Panc1 (cell line): ENCODE measurements at regions not wholly inside any gene's neighbourhood (a gene's known extent, or its start where the extent isn't known, plus 50 kb on each side); places are given as distances from the start of the nearest gene placed in this dataset.

Experiments
- POLR2AphosphoS5 ChIP-seq: IDR thresholded peaks from 2 replicates; pipeline ENCODE4 v1.6.1; 2012; ENCODE audit warnings: mild to moderate bottlenecking, low read depth, low read length, moderate library complexity
- SIN3A ChIP-seq: IDR thresholded peaks from 2 replicates; pipeline ENCODE4 v1.6.1; 2012; ENCODE audit warnings: low read depth, mild to moderate bottlenecking, low read length, moderate library complexity, borderline replicate concordance; ENCODE audit not compliant: insufficient read depth
- TCF7L2 ChIP-seq: IDR thresholded peaks from 2 replicates; pipeline ENCODE4 v1.6.1; 2011; ENCODE audit warnings: mild to moderate bottlenecking, low read depth, low read length, inconsistent platforms
- TF ChIP-seq, protein P1 (sequence below): fragments of 450-650 bp; IDR thresholded peaks from 2 replicates; pipeline ENCODE4 v1.5.1; 2017; ENCODE audit warnings: mild to moderate bottlenecking
- TF ChIP-seq, protein P2 (sequence below), 2 experiments: IDR thresholded peaks; 2 replicates each; pipeline ENCODE4 v1.6.1; 2011 to 2012; ENCODE audit warnings: low read depth in 2 of 2, control low read depth in 1 of 2, low read length in 1 of 2, mild to moderate bottlenecking in 1 of 2, moderate library complexity in 1 of 2; ENCODE audit not compliant: insufficient read depth in 1 of 2

DNA sequence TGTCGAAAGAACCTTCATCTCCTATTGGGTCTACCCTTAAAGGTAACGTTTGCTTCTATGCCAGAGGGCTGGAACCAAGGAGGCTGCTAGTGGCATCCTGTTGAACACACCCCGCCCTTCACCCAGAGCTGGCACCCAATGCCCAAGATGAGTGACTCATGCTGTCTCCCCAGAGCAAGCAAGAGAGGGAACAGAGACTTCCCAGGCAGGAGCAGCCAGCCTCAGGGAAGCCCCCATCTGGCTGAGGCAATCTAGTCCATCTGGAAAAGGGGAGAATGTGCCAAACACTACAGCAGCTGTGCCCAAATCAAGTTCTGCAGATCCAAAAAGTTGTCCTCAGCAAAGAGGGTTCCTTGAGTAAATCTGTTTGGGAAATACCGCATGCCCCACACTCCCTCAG, 91.9 kb upstream of the TP53I11 start:
- TF ChIP-seq, protein P1, sequence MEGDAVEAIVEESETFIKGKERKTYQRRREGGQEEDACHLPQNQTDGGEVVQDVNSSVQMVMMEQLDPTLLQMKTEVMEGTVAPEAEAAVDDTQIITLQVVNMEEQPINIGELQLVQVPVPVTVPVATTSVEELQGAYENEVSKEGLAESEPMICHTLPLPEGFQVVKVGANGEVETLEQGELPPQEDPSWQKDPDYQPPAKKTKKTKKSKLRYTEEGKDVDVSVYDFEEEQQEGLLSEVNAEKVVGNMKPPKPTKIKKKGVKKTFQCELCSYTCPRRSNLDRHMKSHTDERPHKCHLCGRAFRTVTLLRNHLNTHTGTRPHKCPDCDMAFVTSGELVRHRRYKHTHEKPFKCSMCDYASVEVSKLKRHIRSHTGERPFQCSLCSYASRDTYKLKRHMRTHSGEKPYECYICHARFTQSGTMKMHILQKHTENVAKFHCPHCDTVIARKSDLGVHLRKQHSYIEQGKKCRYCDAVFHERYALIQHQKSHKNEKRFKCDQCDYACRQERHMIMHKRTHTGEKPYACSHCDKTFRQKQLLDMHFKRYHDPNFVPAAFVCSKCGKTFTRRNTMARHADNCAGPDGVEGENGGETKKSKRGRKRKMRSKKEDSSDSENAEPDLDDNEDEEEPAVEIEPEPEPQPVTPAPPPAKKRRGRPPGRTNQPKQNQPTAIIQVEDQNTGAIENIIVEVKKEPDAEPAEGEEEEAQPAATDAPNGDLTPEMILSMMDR, result no peak
- TF ChIP-seq, protein P2, sequence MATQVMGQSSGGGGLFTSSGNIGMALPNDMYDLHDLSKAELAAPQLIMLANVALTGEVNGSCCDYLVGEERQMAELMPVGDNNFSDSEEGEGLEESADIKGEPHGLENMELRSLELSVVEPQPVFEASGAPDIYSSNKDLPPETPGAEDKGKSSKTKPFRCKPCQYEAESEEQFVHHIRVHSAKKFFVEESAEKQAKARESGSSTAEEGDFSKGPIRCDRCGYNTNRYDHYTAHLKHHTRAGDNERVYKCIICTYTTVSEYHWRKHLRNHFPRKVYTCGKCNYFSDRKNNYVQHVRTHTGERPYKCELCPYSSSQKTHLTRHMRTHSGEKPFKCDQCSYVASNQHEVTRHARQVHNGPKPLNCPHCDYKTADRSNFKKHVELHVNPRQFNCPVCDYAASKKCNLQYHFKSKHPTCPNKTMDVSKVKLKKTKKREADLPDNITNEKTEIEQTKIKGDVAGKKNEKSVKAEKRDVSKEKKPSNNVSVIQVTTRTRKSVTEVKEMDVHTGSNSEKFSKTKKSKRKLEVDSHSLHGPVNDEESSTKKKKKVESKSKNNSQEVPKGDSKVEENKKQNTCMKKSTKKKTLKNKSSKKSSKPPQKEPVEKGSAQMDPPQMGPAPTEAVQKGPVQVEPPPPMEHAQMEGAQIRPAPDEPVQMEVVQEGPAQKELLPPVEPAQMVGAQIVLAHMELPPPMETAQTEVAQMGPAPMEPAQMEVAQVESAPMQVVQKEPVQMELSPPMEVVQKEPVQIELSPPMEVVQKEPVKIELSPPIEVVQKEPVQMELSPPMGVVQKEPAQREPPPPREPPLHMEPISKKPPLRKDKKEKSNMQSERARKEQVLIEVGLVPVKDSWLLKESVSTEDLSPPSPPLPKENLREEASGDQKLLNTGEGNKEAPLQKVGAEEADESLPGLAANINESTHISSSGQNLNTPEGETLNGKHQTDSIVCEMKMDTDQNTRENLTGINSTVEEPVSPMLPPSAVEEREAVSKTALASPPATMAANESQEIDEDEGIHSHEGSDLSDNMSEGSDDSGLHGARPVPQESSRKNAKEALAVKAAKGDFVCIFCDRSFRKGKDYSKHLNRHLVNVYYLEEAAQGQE (IDR thresholded peaks at IDR 0.05; ENCODE audit: insufficient read depth in 1 of 2, low read depth in 2 of 2, low read length in 1 of 2), result no peak
- TF ChIP-seq POLR2AphosphoS5 (no peak), TCF7L2 (no peak), SIN3A (no peak)
